ENCODE measurements at regions not wholly inside any gene's neighbourhood (a gene's known extent, or its start where the extent isn't known, plus 50 kb on each side); places are given as distances from the start of the nearest gene placed in this dataset.

DNA sequence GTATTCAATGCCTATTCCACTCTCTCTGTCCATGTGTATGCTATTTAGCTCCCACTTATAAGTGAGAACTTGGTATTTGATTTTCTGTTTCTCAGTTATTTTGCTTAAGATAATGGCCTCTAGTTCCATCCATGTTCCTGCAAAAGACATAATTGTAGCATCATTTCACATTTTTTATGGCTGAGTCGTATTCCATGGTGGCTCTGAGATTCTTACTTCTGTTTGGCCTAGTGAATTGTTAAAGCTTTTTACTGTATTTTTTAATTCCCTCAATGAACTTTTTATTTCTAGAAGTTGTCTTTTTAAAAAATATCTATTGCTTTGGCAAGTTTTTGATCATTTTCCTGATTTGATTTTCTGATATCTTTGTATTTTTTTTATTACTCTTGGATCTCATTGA, 635.6 kb downstream of the PLA2G4A start:
- Histone ChIP-seq H3K27me3 (ENCODE audit: control insufficient read depth, insufficient read depth, low read length) (no peaks in the 10 kb centered on the region), H3K4me1 (ENCODE audit: control insufficient read depth, insufficient read depth, low read length) (no peaks in the 10 kb centered on the region), H3K9me3 (ENCODE audit: control insufficient read depth, low read depth, low read length) (no peaks in the 10 kb centered on the region), H3K4me3 (ENCODE audit: low read length) (no peak overlapping the region), H3K36me3 (ENCODE audit: control insufficient read depth, insufficient read depth, low read length) (no peaks in the 10 kb centered on the region), H3K27ac (ENCODE audit: low read length) (no peak overlapping the region)
- WGBS (ENCODE audit: insufficient coverage, low lambda C conversion rate) = 80% methylated on average over 1 of the region's 1 CpG
- DNase-seq = no peak

- Histone ChIP-seq H3K4me3 (ENCODE audit: low read length) (no peak overlapping the region), H3K27me3 (ENCODE audit: control insufficient read depth, insufficient read depth, low read length) (no peaks in the 10 kb centered on the region), H3K27ac (ENCODE audit: low read length) (no peak overlapping the region), H3K36me3 (ENCODE audit: control insufficient read depth, insufficient read depth, low read length) (no peaks in the 10 kb centered on the region), H3K4me1 (ENCODE audit: control insufficient read depth, insufficient read depth, low read length) (no peaks in the 10 kb centered on the region), H3K9me3 (ENCODE audit: control insufficient read depth, low read depth, low read length) (no peaks in the 10 kb centered on the region)
- no CpG with 5 or more reads among the region's 2 CpGs for WGBS (ENCODE audit: insufficient coverage, low lambda C conversion rate)
- no peak for DNase-seq
Measured at GRCh38 chr1:187465441-187465840, 636.7 kb downstream of the PLA2G4A start.

DNA sequence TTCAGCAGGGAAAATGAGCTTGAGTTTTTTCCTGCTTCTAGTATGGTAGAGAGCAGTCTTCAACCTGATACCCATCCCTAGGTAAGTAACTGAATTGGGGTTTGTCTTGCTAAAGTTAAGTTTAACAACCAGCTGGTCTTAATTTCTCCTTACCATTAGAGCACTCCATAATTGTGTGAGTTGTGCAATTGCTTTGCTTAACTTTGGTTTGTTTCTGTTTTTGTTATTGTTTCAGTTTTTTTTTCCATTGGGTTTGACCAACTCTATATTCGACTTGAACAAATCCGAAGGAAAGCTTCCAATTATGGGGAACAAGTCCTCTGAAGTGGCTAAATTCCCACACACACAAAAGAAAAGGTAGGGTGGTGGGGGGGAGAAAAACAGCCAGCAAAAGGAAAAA, 641.1 kb downstream of the PLA2G4A start:
- H3K27ac ChIP-seq (ENCODE audit: low read length) = no peak overlapping the region
- DNase-seq = no peak
- H3K4me1 ChIP-seq (ENCODE audit: control insufficient read depth, insufficient read depth, low read length) = no peaks in the 10 kb centered on the region
- no peak overlapping the region for H3K4me3 ChIP-seq (ENCODE audit: low read length)
- 86% methylated on average over 2 of the region's 2 CpGs for WGBS (ENCODE audit: insufficient coverage, low lambda C conversion rate)
- no peaks in the 10 kb centered on the region for H3K36me3 ChIP-seq (ENCODE audit: control insufficient read depth, insufficient read depth, low read length)
- no peaks in the 10 kb centered on the region for H3K9me3 ChIP-seq (ENCODE audit: control insufficient read depth, low read depth, low read length)
- H3K27me3 ChIP-seq (ENCODE audit: control insufficient read depth, insufficient read depth, low read length) = no peaks in the 10 kb centered on the region

DNA sequence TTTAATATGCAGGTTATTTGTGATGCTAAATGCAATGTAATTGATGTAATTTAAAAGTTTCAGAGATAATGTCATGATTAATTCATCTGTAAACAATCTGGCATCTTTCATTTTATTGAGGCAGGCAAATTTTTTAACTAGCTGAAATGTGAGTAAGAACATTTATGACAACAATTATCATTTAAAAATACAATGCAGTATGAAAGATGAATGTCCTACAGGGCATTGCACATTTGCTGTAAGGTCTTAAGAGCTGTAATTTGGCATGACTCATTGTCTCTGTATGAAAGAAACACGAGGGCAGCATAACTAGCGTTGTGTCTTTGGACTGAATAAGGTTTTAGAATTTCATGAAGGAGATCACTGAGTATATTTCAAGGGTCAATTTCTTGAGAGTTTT, 642.8 kb downstream of the PLA2G4A start:
- no peaks in the 10 kb centered on the region for H3K9me3 ChIP-seq (ENCODE audit: control insufficient read depth, low read depth, low read length)
- no peaks in the 10 kb centered on the region for H3K4me1 ChIP-seq (ENCODE audit: control insufficient read depth, insufficient read depth, low read length)
- H3K4me3 ChIP-seq (ENCODE audit: low read length) = no peak overlapping the region
- DNase-seq = no peak
- WGBS (ENCODE audit: insufficient coverage, low lambda C conversion rate) = no CpG with 5 or more reads among the region's 2 CpGs
- no peak overlapping the region for H3K27ac ChIP-seq (ENCODE audit: low read length)
- no peaks in the 10 kb centered on the region for H3K27me3 ChIP-seq (ENCODE audit: control insufficient read depth, insufficient read depth, low read length)
- H3K36me3 ChIP-seq (ENCODE audit: control insufficient read depth, insufficient read depth, low read length) = no peaks in the 10 kb centered on the region

GRCh38 chr1:187474336-187474735, 645.6 kb downstream of the PLA2G4A start:
- WGBS (ENCODE audit: insufficient coverage, low lambda C conversion rate) = 71% methylated on average over 1 of the region's 2 CpGs
- Histone ChIP-seq H3K27me3 (ENCODE audit: control insufficient read depth, insufficient read depth, low read length) (no peaks in the 10 kb centered on the region), H3K36me3 (ENCODE audit: control insufficient read depth, insufficient read depth, low read length) (no peaks in the 10 kb centered on the region), H3K27ac (ENCODE audit: low read length) (no peak overlapping the region), H3K9me3 (ENCODE audit: control insufficient read depth, low read depth, low read length) (no peaks in the 10 kb centered on the region), H3K4me3 (ENCODE audit: low read length) (no peak overlapping the region), H3K4me1 (ENCODE audit: control insufficient read depth, insufficient read depth, low read length) (no peaks in the 10 kb centered on the region)
- DNase-seq = no peak

- Histone ChIP-seq H3K4me3 (ENCODE audit: low read length) (no peak overlapping the region), H3K9me3 (ENCODE audit: control insufficient read depth, low read depth, low read length) (no peaks in the 10 kb centered on the region), H3K4me1 (ENCODE audit: control insufficient read depth, insufficient read depth, low read length) (no peaks in the 10 kb centered on the region), H3K27me3 (ENCODE audit: control insufficient read depth, insufficient read depth, low read length) (no peaks in the 10 kb centered on the region), H3K27ac (ENCODE audit: low read length) (no peak overlapping the region), H3K36me3 (ENCODE audit: control insufficient read depth, insufficient read depth, low read length) (no peaks in the 10 kb centered on the region)
- WGBS (ENCODE audit: insufficient coverage, low lambda C conversion rate) = no CpG with 5 or more reads among the region's 3 CpGs
- DNase-seq = no peak
Measured at GRCh38 chr1:187476671-187477070, 647.9 kb downstream of the PLA2G4A start.

- H3K36me3 ChIP-seq (ENCODE audit: control insufficient read depth, insufficient read depth, low read length) = no peaks in the 10 kb centered on the region
- no peaks in the 10 kb centered on the region for H3K27me3 ChIP-seq (ENCODE audit: control insufficient read depth, insufficient read depth, low read length)
- H3K27ac ChIP-seq (ENCODE audit: low read length) = no peak overlapping the region
- WGBS (ENCODE audit: insufficient coverage, low lambda C conversion rate) = no CpG with 5 or more reads among the region's 2 CpGs
- DNase-seq = no peak
- H3K4me3 ChIP-seq (ENCODE audit: low read length) = no peak overlapping the region
- no peaks in the 10 kb centered on the region for H3K9me3 ChIP-seq (ENCODE audit: control insufficient read depth, low read depth, low read length)
- no peaks in the 10 kb centered on the region for H3K4me1 ChIP-seq (ENCODE audit: control insufficient read depth, insufficient read depth, low read length)
Measured at GRCh38 chr1:187477103-187477502, 648.4 kb downstream of the PLA2G4A start.

DNA sequence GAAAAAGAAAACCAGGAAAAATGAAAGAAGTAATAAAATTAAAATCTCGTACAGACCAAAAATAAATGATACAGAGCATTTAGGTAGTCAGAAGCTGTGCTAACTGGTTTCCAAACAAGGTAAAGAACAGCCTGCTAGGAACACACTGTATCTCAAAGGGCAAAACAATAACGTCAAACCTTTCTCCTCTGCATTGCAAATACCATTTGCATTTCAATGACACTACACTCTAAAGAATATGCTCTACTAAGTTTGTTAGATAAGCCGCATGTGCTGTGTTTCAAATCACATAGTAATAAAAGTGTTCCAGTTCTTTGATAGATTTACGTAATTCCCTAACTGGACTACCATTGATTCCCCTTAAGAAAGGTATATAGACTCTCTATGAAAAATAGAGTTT, 648.8 kb downstream of the PLA2G4A start:
- Histone ChIP-seq H3K4me1 (ENCODE audit: control insufficient read depth, insufficient read depth, low read length) (no peaks in the 10 kb centered on the region), H3K27ac (ENCODE audit: low read length) (no peak overlapping the region), H3K4me3 (ENCODE audit: low read length) (no peak overlapping the region), H3K9me3 (ENCODE audit: control insufficient read depth, low read depth, low read length) (no peaks in the 10 kb centered on the region), H3K27me3 (ENCODE audit: control insufficient read depth, insufficient read depth, low read length) (no peaks in the 10 kb centered on the region), H3K36me3 (ENCODE audit: control insufficient read depth, insufficient read depth, low read length) (no peaks in the 10 kb centered on the region)
- no peak for DNase-seq
- WGBS (ENCODE audit: insufficient coverage, low lambda C conversion rate) = 70% methylated on average over 4 of the region's 4 CpGs

DNA sequence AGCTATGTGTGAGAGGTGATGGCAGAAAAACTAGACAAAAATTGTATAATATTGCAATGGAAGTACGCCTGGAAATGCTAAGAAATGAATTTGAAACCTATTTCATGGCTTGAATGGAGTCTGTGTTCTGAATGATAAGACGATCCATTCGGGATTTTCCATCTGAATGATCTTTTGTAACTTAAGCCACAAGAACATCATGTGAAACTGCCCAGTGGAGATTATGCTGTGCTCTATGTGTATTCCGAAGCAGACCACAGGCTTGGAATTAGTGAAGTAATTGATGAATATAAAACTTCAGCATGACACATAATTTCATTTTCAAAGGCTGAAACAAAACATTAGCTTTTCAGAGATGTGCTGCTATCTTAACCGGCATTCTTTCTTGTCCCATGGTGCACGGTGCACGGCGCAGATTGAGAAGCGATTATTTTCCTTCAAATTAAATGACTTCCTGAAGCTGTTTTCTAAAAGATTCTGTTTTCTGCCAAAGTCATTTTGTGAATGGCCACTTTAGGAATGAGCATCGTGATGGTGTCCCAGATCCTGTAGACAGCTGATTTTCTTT, 652.9 kb downstream of the PLA2G4A start:
- WGBS (ENCODE audit: insufficient coverage, low lambda C conversion rate) = 82% methylated on average over 3 of the region's 10 CpGs
- Histone ChIP-seq H3K9me3 (ENCODE audit: control insufficient read depth, low read depth, low read length) (no peaks in the 10 kb centered on the region), H3K4me1 (ENCODE audit: control insufficient read depth, insufficient read depth, low read length) (no peaks in the 10 kb centered on the region), H3K36me3 (ENCODE audit: control insufficient read depth, insufficient read depth, low read length) (no peaks in the 10 kb centered on the region), H3K4me3 (ENCODE audit: low read length) (no peak overlapping the region), H3K27ac (ENCODE audit: low read length) (no peak overlapping the region), H3K27me3 (ENCODE audit: control insufficient read depth, insufficient read depth, low read length) (no peaks in the 10 kb centered on the region)
- DNase-seq = no peak

DNA sequence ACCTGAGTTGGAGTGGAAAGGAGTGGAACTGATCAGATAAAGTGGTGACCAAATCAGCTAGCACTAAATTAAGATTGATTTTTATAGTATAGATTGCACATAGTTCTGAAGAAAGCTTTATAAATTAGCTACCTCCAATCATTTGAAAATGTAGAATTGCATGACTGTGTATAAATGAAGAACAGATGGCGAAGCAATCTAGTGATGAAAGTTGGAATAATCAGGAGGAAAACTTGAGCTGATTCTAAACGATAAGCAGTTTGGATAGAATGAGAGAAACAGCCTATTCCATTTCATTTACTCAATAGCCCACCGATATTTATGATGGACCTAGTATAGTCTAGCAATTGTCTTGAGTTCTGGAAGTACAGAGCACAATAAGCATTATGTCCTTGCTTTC, 661.5 kb downstream of the PLA2G4A start:
- no peaks in the 10 kb centered on the region for H3K4me1 ChIP-seq (ENCODE audit: control insufficient read depth, insufficient read depth, low read length)
- H3K9me3 ChIP-seq (ENCODE audit: control insufficient read depth, low read depth, low read length) = no peaks in the 10 kb centered on the region
- H3K4me3 ChIP-seq (ENCODE audit: low read length) = no peak overlapping the region
- H3K27me3 ChIP-seq (ENCODE audit: control insufficient read depth, insufficient read depth, low read length) = no peaks in the 10 kb centered on the region
- no peak for DNase-seq
- 100% methylated on average over 2 of the region's 3 CpGs for WGBS (ENCODE audit: insufficient coverage, low lambda C conversion rate)
- no peaks in the 10 kb centered on the region for H3K36me3 ChIP-seq (ENCODE audit: control insufficient read depth, insufficient read depth, low read length)
- no peak overlapping the region for H3K27ac ChIP-seq (ENCODE audit: low read length)

- no peak overlapping the region for H3K27ac ChIP-seq (ENCODE audit: low read length)
- H3K9me3 ChIP-seq (ENCODE audit: control insufficient read depth, low read depth, low read length) = no peaks in the 10 kb centered on the region
- WGBS (ENCODE audit: insufficient coverage, low lambda C conversion rate) = 0% methylated on average over 1 of the region's 5 CpGs
- no peak overlapping the region for H3K4me3 ChIP-seq (ENCODE audit: low read length)
- H3K27me3 ChIP-seq (ENCODE audit: control insufficient read depth, insufficient read depth, low read length) = no peaks in the 10 kb centered on the region
- no peaks in the 10 kb centered on the region for H3K4me1 ChIP-seq (ENCODE audit: control insufficient read depth, insufficient read depth, low read length)
- DNase-seq = no peak
- no peaks in the 10 kb centered on the region for H3K36me3 ChIP-seq (ENCODE audit: control insufficient read depth, insufficient read depth, low read length)
Measured at GRCh38 chr1:187491082-187491720, 662.5 kb downstream of the PLA2G4A start.
